Stimulated activated naive CD8-positive, alpha-beta T cell treated with anti-CD3 and anti-CD28 coated beads, Interleukin-15, Interleukin-2, amounts not matched to agents 100 U/mL and 50 U/mL, for 24 hours (primary cell): ENCODE measurements at regions not wholly inside any gene's neighbourhood (a gene's known extent, or its start where the extent isn't known, plus 50 kb on each side); places are given as distances from the start of the nearest gene placed in this dataset.
A peak's percentile ranks its signal among the peaks of the same experiment; 100 is the strongest.

Experiments used
- ATAC-seq: fragments of 150-1000 bp; cut with Tn5 transposase; one replicate; pipeline ENCODE4 v1.10.0; 2021
- DNase-seq: peaks from one replicate; pipeline ENCODE4 v3.0.0; 2021

DNA sequence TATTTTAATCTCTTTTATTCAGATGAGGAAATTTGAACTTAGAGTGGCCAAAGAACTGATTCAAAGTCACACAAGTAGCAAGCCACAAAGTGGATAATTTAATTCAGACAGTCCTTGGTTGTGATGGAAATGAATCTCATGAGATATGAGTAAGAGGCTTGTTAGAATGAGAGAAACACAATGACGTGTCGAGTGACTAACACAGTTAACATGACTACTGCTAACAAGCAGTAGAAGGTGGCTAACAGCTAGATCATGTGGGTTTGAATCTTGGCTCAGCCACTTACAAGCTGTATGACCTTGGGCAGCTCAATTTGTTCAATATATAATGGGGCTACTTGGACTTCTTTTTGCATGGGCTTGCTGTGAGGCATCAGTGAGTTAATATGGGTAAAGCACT lies 104.5 kb upstream of the LMO4 start:
- DNase-seq (no peak), ATAC-seq (peak; percentile 79)

DNA sequence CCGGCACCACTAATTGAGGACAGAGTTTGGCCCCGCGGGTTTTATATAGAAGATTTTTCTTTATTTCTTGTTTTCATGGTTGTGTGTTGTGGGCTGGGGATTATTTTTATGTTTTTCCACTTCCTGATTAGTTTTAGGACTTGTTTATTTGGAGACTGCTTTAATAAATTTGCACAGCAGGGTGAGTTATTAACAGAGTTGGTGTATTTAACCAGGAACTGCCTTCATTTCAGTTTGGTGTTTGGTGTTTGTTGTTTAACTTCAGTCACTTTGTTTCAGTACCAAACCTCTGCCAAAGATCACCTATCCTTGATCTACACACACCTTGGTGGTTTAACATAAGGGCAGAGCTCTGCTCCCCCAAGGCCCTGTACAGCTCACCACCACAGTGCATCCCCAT lies 103.5 kb upstream of the LMO4 start:
- DNase-seq (no peak), ATAC-seq (no peak)

DNA sequence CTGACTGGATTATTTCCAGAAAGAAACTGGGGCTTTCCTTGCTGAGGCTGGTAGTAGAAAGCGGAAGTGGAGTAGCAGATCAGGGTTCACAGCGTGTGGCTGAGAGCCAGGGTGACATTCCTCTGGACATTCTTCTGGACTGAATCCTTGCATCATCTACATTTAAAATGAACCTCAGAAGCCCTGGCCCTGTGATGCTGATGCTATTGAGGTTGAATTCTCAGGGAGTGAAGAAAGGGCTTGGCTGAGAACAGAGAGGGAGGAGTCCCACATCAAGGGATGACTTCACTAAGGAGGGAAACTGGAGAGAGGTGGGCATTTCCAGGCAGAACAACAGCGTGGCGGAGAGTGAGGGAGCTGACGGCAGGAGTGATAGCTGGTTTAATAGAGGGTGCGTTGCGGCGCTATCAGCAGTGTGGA lies 102.3 kb upstream of the LMO4 start:
- DNase-seq (no peak), ATAC-seq (no peak)

DNA sequence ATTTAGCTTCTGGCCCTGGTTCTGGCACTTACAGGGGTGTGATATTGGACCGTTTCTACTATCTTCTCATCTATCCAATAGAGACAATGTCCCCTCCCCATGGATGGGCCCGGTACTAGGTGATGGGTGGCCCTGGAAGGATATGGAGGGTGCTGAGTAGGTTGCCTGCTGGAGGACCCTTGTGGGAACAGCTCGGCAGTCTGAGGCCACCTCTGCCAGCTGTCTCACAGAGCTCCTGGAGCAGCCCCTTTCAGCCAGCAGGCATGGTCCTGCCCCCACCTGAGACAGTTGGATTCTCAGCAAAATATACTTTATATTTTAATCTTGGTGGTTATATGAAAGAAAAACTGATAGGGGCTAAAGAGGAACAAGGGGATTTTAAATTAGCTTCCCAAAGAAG lies 101.0 kb upstream of the LMO4 start:
- no peak for DNase-seq

DNA sequence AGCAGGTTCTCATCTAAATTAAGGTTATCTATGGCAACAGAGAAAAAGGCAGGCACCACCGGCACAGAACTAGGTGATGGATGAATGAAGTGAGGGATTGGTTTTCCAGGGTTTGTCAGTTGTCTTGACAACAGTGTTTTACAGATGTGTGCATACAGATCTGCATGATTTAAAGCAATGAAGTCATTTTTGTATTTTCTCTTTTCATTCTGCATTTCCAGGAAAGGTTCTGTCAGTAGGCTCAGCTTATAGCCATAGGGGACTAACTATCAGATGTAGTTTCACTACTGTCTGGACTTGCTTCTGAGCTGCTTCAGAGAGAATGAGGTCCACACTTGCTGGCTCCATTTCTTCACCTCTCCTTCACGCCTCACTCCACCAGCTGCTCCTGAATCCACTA lies 98.2 kb upstream of the LMO4 start:
- ATAC-seq = no peak
- DNase-seq = no peak

More for the DNA sequence above, 101.0 kb upstream of the LMO4 start:
- no peak for ATAC-seq

DNA sequence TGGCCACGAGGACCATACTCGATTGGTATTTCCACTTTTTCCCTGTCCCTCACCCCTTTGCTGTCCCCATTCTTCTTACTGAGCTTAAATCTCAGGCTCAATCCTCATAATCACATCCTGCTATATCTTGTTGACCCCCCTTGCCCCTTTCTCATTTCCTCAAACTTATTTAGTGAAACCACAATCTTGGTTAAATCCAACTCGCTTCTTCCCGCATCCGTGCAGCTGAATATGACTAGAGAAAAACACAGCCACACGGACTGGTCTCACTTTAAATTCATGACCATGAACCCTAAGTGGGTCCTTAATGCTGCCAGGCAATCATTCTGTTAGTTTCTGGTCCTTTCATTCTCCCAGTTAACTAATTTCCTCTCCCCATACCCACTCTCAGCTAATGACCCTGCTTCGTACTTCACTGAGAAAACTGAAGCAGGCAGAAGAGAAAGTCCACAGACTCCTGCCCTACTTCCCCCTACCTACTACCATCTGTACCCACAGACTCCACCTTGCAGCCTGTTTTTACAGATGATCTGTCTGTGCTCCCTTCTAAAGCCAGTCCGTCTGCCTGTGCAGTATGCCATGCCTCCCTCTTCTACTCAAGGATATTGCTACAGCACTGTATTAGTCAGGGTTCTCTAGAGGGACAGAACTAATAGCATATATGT lies 96.8 kb upstream of the LMO4 start:
- no peak for ATAC-seq

DNA sequence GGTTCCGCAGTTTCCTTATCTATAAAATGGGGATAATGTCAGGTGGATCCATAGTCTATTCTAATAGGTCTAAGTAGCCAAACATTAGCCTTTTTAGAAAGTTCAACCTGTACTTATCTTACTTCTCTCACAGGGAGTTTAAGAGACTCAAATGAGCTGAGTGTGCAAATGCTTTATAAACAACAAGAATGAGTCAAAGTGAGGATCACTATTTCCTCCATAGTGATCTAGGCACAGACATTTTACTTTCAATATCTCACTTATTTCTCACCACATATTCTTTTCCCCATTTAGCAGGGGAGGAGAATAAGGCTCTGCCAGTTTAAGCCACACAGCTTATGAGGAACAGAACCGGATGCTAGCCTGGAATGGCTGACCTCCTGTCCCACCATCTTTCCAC lies 92.1 kb upstream of the LMO4 start:
- ATAC-seq (no peak), DNase-seq (no peak)

More for the DNA sequence above, 96.8 kb upstream of the LMO4 start:
- no peak for DNase-seq

DNA sequence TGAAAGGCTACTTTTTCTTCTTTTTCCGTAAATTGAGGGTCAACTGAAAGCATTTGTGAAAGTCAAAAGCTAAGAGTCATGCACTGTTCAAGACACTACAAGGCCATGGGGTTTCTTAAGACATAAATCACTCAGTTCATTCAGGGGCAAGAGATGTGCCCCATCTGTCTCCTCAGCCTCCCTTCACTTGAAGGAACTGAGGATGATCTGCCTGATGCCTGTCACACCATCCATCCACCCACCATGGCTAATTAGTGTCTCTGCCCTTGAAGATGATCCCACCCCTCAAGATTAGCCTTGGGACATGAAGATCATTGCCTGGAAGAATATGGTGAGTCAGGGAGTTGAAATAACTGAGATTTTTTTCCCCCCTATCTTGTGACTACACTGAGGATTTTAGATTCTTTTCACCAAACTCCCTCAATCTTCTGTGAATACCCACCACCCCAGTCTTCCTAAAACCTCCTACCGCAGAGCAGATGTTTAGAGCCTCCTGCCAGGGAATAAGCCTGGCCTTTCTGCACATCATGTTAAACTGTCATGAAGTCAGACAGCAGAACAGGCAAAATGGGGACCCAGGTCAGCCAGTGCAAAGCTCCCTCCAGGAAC lies 88.6 kb upstream of the LMO4 start:
- no peak for ATAC-seq
- DNase-seq = no peak

DNA sequence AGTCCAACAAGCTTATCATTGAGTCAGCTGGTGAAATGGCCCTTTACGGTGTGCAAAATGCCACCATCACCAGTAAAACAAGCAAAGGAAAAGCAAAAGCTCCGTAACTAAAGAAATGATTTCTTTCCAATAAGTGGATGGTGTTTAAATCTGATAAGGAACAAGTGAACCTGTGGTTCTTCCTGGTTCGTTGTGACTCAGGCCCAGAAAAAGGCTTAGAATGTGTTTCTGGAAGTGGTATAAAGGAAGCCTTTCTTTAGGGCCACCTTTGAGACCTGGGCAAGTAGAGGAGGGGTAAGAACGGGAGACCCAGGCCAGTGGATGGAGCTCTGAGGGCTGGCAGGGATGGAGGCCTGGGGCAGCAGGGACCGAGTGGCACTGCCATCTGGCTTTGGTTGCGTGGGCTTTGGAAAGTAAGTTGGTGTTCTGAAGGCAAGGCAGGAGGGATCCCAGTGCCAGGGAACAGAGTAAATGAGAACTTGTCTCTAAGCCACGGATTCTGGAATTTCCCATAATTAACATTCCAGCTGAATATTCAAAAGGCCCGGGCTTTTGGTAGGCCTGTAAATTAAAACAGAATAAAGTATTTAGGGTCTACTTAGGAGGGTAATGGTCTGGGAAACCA lies 87.9 kb upstream of the LMO4 start:
- no peak for DNase-seq
- no peak for ATAC-seq

DNA sequence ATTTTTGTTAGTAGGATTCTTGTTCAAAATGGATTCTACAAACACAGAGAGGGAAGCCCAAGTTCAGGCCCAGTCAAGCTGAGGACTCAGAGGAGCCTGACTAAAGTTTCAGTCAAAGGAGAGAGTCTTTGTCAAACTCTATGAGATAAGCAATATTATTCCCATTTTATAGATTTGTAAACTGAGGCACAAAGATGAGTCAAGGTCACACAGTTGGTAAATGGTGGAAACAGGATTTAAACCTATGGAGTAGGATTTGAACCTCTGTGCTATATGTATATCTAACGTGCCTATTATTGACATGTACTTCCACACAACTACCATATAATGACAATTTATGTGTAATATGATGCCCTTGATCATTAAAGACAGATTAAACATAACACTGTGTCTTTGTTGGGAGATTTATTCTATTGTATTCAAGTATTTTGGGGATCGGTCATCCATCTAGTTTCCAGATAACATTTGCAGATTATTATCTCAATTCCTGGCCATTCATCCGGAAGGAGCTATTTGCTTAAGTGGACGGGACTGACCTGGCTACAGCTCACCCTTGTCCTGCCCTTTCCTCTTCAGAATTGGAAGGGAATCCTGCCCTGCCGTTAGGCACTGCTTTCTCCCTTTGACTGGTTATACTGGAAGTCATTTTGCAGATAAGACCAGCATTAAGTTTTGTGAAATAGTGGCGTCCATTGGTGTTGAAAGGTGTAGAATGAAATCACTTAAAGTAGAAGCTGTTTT lies 86.1 kb upstream of the LMO4 start:
- DNase-seq (no peak), ATAC-seq (no peak)

DNA sequence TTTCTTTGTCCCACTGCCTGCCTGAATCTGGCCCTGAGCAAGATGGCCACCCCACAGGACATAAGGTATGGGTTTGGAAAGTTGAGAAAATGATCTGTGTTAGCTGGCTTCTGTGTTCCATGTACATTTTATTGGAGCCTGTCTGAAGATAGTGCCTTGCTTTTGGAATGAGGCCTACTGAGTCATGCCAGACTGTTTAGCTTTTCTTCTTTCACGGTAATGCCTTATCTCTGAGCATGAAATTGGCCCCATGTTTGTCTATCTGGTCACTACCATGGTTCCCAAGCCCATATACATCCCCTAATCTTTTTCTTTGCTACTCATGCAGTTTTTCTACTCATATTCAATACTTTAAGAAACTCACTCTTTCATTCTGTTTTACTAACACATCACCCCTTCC lies 85.1 kb upstream of the LMO4 start:
- DNase-seq = no peak
- no peak for ATAC-seq

DNA sequence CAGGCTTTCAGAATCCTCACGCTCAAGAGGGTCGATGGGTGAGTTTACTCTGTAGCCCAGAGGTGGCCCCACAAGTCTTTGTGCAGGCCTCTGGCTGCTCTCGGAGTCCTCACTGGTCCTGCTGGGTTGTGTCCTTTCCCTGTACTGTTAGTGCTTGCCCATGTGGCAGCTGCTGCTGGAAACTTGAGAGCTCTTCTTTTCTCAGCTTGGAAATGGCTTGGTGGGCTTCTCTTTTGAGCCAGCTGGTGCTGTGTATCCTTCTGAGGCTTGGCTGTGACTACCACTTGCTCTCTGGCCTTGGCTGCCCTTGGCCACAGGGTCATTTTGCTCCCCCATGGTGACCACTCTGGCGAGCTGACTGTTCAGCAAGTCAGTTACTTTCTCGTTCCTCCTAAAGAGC lies 82.2 kb upstream of the LMO4 start:
- no peak for DNase-seq
- ATAC-seq = no peak

DNA sequence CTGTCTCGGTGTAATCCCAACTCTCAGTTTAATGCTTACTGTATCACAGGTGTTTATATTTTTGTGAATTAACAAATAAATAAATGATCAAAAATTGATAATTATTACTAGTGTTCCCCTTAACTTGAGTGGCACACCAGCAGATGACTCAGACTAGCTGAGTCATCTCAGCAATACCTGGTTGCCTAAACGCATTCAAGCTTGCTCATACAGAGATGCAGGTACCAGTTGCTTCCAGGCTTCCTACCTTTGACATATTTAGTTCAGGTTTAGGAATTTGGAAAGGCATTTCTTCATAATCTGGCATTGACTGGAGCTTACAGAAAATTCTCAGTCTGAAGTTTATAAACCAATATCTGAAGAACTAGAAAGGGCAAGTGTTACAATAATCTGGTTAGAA lies 78.9 kb upstream of the LMO4 start:
- no peak for ATAC-seq

DNA sequence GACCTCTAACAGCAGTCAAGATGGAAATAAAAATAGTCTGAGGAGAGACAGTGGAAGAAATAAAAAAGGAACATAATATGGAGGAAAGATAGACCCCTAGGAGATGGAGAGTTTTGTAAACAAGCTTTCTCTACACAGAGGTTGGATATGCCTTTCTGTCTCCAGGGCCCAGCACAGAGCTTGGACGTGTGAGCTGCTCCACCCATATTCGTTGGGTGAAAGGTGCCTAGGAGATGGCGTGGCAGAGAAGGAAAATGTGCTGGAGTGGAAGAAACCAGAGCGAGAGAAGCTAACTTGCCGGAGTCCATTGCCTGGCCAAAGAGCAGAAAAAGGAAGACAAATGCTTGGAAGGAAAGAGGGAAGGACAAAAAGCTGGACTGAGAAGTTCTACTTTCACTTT lies 78.3 kb upstream of the LMO4 start:
- no peak for ATAC-seq
- DNase-seq = no peak

More for the DNA sequence above, 78.9 kb upstream of the LMO4 start:
- no peak for DNase-seq

DNA sequence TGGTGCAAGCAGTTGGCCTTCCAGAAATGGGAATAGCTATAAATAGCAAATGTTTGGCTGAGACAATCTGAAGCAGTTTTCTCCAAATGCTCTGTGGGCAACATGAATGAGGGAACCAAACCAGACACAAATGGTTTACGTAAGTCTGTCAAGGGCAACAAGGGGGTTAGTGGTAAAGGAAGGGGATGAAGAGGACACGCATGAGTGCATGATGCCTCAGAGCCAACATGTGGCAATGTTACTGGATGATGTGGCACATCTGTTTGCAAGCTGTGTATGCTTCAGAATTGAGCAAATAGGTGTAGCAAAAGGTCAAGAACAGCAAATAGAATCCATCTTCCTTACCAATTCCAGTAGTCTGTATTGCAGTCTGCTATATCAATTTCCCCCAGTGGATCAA lies 76.3 kb upstream of the LMO4 start:
- DNase-seq (no peak), ATAC-seq (no peak)

DNA sequence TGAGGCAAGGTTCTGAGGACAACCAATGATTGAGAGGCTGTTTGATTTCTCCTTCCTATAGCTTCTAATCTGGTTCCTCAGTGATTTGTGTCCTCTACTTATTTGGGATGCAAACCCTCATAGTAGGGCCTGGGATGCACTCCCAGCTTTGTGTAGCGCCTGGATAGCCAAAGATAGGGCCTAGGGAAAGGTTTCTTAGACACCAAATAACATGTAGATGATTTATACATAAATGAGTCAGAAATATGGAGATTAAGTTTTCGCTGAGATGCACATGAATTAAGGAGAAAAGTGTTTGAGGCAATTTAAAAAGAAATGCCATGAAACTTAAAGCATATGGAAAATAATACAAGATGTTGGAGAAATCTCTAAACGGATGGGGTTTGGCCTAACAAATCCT lies 66.0 kb upstream of the LMO4 start:
- ATAC-seq (no peak), DNase-seq (no peak)

DNA sequence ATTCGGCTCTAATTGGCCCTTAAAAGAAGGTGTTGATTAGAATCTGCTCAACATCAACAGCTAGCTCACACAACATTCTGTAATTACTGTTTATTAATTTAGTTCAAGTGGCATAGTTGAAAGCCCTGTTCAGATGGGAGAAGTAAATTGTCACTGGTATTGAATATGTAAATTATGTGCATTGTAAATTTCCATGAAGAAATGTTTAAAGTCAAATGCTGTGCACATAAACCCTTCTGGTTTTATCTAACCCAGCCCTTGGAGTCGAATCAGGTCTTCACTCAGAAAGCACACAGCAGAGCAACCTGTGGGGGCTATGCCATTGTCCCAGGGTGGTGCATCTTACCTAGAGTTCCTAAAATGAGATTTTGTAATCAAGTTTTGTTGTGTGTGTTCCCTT lies 65.4 kb upstream of the LMO4 start:
- DNase-seq = no peak
- ATAC-seq = no peak

DNA sequence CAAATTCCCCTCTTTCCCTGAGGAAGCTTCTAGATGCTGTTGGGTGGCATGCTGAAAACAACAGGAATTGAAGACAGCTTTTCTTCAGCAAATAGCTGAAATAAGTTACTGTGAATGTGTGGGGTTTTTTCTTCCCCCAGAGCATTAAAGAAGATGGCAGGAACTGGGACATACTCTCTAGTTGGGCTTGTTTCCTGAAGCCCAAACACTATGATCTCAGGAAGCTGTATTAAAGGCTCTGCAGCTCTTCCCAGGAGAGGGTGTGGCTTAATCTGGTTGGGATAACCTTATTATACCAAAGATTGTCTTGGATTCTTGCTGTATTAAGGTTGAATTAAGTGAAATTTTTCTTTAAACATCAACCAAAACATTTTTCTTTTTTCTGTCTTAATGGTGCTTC lies 64.9 kb upstream of the LMO4 start:
- ATAC-seq (no peak), DNase-seq (no peak)

DNA sequence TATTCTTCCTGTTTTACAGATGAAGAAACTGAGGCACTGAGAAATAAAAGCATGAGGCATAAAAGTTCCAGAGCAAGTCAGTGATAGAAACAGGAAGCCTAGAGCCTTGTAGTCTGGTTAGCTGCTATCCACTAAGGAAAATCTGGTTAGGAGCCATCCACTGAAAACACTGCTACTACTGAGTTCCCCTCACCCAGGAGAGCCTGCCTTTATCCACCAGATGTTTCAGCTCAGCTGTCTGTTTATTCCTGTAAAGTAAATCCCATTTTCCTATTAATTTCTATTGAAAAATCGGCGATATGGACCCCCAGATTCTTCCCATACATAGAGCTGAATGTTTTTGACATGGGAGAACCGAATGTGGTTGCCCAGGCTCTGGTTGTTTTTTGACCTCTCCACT lies 63.7 kb upstream of the LMO4 start:
- ATAC-seq (no peak), DNase-seq (no peak)

DNA sequence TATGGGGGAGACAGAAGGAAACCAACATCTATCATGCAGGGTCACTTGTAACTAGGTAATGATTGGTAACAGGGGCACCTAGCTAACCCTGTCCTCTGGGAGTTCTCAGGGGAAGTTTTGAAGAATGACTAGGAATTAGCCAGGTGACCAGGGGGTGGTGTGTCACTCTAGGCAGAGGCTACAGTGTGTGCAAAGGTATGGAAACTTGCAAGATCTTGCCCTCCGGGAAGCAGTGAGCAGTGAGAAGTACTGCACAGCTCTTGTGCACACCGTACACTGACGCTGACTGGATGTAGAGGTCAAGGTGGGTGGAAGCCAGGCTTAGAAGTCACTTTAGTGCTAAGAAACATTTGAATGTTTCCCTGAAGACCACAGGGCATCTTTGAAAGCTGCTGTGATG lies 62.9 kb upstream of the LMO4 start:
- DNase-seq = no peak

DNA sequence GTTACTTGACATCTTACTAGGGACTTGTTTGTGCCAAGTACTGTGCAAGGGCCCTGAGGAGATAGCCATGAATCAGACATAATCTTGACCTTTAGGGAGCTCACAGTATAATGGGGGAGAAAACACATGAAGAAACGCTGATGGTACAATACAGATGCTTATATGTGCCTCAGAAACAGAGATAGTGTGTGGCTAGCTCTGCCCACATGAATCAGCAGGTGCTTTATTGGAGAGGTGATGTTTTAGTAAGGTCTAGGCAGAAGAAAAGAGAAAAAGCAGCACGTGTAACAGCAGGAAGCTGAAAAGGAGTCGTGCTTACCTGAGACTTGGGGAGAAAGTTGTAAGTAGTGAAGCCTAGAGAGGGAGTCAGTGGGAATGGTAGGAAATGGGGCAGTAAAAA lies 60.6 kb upstream of the LMO4 start:
- no peak for ATAC-seq
- DNase-seq = no peak

More for the DNA sequence above, 62.9 kb upstream of the LMO4 start:
- ATAC-seq = no peak

DNA sequence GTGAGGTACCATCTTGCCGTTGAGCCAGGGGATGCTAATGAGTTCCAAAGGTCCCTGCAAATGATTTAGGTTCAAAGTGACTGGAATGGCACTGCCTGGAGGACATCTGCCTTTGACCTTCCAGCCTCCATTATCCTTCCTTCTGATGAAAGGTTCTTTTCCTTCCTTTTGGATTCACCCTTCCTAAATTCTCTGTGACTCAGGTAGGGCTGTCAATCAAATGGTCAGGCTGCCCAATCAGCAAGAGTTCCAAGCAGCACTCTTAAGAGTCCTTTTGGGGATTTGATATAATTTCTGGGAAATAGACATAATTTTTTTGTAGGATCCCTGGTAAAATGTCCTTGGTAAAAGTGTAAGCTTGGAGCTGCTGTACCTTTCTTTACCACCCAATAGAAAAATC lies 58.8 kb upstream of the LMO4 start:
- no peak for DNase-seq
- ATAC-seq = no peak

DNA sequence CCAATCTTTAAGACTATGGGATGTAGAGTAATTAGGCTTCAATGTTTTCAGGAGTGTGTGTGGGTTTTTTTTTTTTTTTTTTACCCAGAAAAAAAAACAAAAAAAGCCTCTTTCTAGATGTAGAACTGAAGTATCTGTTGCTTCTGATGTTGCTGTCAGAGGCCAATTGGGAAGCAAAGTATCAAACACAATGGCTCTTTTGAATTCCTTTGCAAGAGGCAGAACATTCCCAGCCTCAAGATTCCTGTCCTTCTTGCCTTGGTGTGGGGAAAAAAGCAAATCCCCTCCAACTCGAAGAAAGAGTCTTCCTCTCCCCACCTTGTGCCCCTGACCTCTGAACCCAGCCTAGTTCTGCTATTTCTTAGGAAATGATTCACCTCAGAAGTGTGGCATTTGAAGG lies 55.4 kb upstream of the LMO4 start:
- DNase-seq (no peak), ATAC-seq (no peak)
